HepG2 (cell line): ENCODE measurements at regions not wholly inside any gene's neighbourhood (a gene's known extent, or its start where the extent isn't known, plus 50 kb on each side); places are given as distances from the start of the nearest gene placed in this dataset.

Experiments used
- ARID5B ChIP-seq: IDR thresholded peaks from 2 replicates; pipeline ENCODE4 v1.4.0; 2020; ENCODE audit warnings: mild to moderate bottlenecking, missing genetic modification reagents
- HMG20A ChIP-seq: IDR thresholded peaks from 2 replicates; pipeline ENCODE4 v1.6.1; 2016; ENCODE audit warnings: borderline replicate concordance
- HMGXB3 ChIP-seq: sonication (generic); formaldehyde crosslinking; IDR thresholded peaks from 2 replicates; pipeline ENCODE4 v1.4.0; 2020; ENCODE audit warnings: missing genetic modification reagents, borderline replicate concordance
- HNRNPLL ChIP-seq: fragments of 200-400 bp; formaldehyde crosslinking; IDR thresholded peaks from 2 replicates; pipeline ENCODE4 v1.6.1; 2017; ENCODE audit warnings: mild to moderate bottlenecking, low read depth, low read length; ENCODE audit not compliant: poor library complexity, severe bottlenecking
- MXD4 ChIP-seq: IDR thresholded peaks from 2 replicates; pipeline ENCODE4 v1.6.1; 2016; ENCODE audit warnings: mild to moderate bottlenecking, missing biosample characterization, missing genetic modification reagents
- NFIC ChIP-seq: IDR thresholded peaks from 2 replicates; pipeline ENCODE4 v1.6.1; 2012; ENCODE audit warnings: mild to moderate bottlenecking, low read length, inconsistent platforms
- SKIL ChIP-seq: sonication (generic); formaldehyde crosslinking; IDR thresholded peaks from 2 replicates; pipeline ENCODE4 v1.8.0; 2022; ENCODE audit warnings: missing genetic modification reagents, mild to moderate bottlenecking, moderate library complexity, borderline replicate concordance
- SNAPC2 ChIP-seq: sonication (generic); formaldehyde crosslinking; IDR thresholded peaks from 2 replicates; pipeline ENCODE4 v1.8.1; 2022; ENCODE audit warnings: mild to moderate bottlenecking, missing genetic modification reagents
- ZBTB25 ChIP-seq: IDR thresholded peaks from 2 replicates; pipeline ENCODE4 v1.6.1; 2018; ENCODE audit warnings: missing genetic modification reagents
- ZFP37 ChIP-seq: sonication (generic); formaldehyde crosslinking; IDR thresholded peaks from 2 replicates; pipeline ENCODE4 v1.4.0; 2020; ENCODE audit warnings: missing genetic modification reagents, borderline replicate concordance
- ZMAT3 ChIP-seq: sonication (generic); formaldehyde crosslinking; conservative IDR thresholded peaks from 2 replicates; pipeline ENCODE4 v1.7.0; 2021; ENCODE audit warnings: missing genetic modification reagents
- ZNF264 ChIP-seq: sonication (generic); formaldehyde crosslinking; IDR thresholded peaks from 2 replicates; pipeline ENCODE4 v1.4.0; 2020; ENCODE audit warnings: missing genetic modification reagents
- ZNF710 ChIP-seq: sonication (generic); formaldehyde crosslinking; IDR thresholded peaks from 2 replicates; pipeline ENCODE4 v1.5.0; 2020; ENCODE audit warnings: mild to moderate bottlenecking, missing genetic modification reagents, borderline replicate concordance

GRCh38 chr15:53843869-53844569, 84.6 kb upstream of the WDR72 start (continued):
- TF ChIP-seq HMGXB3 (CRISPR knock-in tag) (peak; percentile 54; the same call in 1 of the 2 replicates), ZMAT3 (CRISPR knock-in tag) (peak; percentile 66; the same call in 1 of the 2 replicates), ZNF264 (CRISPR knock-in tag) (peak; percentile 66; the same call in 1 of the 2 replicates), SKIL (CRISPR knock-in tag) (no peak), HNRNPLL (no peak), ZFP37 (CRISPR knock-in tag) (no peak), ZNF710 (CRISPR knock-in tag) (peak; percentile 73; the same call in 1 of the 2 replicates), NFIC (peak; percentile 82), ZBTB25 (peak; percentile 23; the same call in 1 of the 2 replicates), SNAPC2 (CRISPR knock-in tag) (peak; percentile 72; the same call in 1 of the 2 replicates), ARID5B (CRISPR knock-in tag) (peak; percentile 95), MXD4 (0 out of 2 replicates have a peak, but pooled peaks have one; percentile 32), HMG20A (CRISPR knock-in tag) (peak; percentile 85; the same call in 1 of the 2 replicates)
